Activated naive CD8-positive, alpha-beta T cell treated with anti-CD3 and anti-CD28 coated beads, Interleukin-2, amount 50 U/mL, for 24 hours (primary cell): ENCODE measurements at regions not wholly inside any gene's neighbourhood (a gene's known extent, or its start where the extent isn't known, plus 50 kb on each side); places are given as distances from the start of the nearest gene placed in this dataset.

Source experiments
- ATAC-seq: fragments of 150-1000 bp; cut with Tn5 transposase; one replicate; pipeline ENCODE4 v1.10.0; 2021
- DNase-seq: peaks from one replicate; pipeline ENCODE4 v3.0.0; 2021
- H3K27ac Mint-ChIP-seq: one replicate; pipeline ENCODE4 v1.8.0; 2021; ENCODE audit warnings: mild to moderate bottlenecking, mixed read lengths
- H3K27me3 Mint-ChIP-seq: one replicate; pipeline ENCODE4 v1.8.0; 2021; ENCODE audit warnings: mixed read lengths
- H3K36me3 Mint-ChIP-seq: one replicate; pipeline ENCODE4 v1.8.0; 2021; ENCODE audit warnings: low read depth, mixed read lengths
- H3K4me1 Mint-ChIP-seq: one replicate; pipeline ENCODE4 v1.8.0; 2021; ENCODE audit warnings: mixed read lengths
- H3K4me3 Mint-ChIP-seq: one replicate; pipeline ENCODE4 v1.8.0; 2021; ENCODE audit warnings: mild to moderate bottlenecking, moderate library complexity, mixed read lengths
- H3K9me3 Mint-ChIP-seq: one replicate; pipeline ENCODE4 v1.8.0; 2021; ENCODE audit warnings: mixed read lengths

GRCh38 chr5:52579391-52579790, 208.3 kb upstream of the ITGA1 start:
- H3K27me3 Mint-ChIP-seq = peaks cover 5% of the 10 kb centered on the region
- H3K36me3 Mint-ChIP-seq = no peaks in the 10 kb centered on the region
- ATAC-seq = no peak
- H3K4me1 Mint-ChIP-seq = no peaks in the 10 kb centered on the region
- no peak for DNase-seq
- no peaks in the 10 kb centered on the region for H3K9me3 Mint-ChIP-seq
- H3K4me3 Mint-ChIP-seq = no peak overlapping the region
- no peak overlapping the region for H3K27ac Mint-ChIP-seq

- peak; percentile 43 for ATAC-seq
- Mint-ChIP-seq H3K27ac (no peak overlapping the region), H3K4me3 (no peak overlapping the region)
Observed at GRCh38 chr5:52580921-52581320, 206.8 kb upstream of the ITGA1 start.

GRCh38 chr5:52582313-52582712, 205.4 kb upstream of the ITGA1 start:
- Mint-ChIP-seq H3K27ac (no peak overlapping the region), H3K9me3 (no peaks in the 10 kb centered on the region), H3K36me3 (no peaks in the 10 kb centered on the region), H3K27me3 (peaks cover 5% of the 10 kb centered on the region), H3K4me3 (no peak overlapping the region), H3K4me1 (no peaks in the 10 kb centered on the region)
- no peak for ATAC-seq
- DNase-seq = no peak

More at GRCh38 chr5:52580921-52581320, 206.8 kb upstream of the ITGA1 start:
- Mint-ChIP-seq H3K4me1 (no peaks in the 10 kb centered on the region), H3K27me3 (peaks cover 5% of the 10 kb centered on the region), H3K36me3 (no peaks in the 10 kb centered on the region), H3K9me3 (no peaks in the 10 kb centered on the region)
- DNase-seq = no peak

GRCh38 chr5:52587131-52587530, 200.6 kb upstream of the ITGA1 start:
- Mint-ChIP-seq H3K27me3 (no peaks in the 10 kb centered on the region), H3K4me1 (no peaks in the 10 kb centered on the region), H3K4me3 (no peak overlapping the region), H3K27ac (no peak overlapping the region), H3K9me3 (no peaks in the 10 kb centered on the region), H3K36me3 (no peaks in the 10 kb centered on the region)
- ATAC-seq (no peak), DNase-seq (no peak)

- Mint-ChIP-seq H3K4me1 (no peaks in the 10 kb centered on the region), H3K9me3 (no peaks in the 10 kb centered on the region), H3K4me3 (no peak overlapping the region), H3K27ac (no peak overlapping the region), H3K36me3 (no peaks in the 10 kb centered on the region), H3K27me3 (no peaks in the 10 kb centered on the region)
- ATAC-seq = no peak
- DNase-seq = no peak
Observed at GRCh38 chr5:52597625-52598024, 190.1 kb upstream of the ITGA1 start.

- no peaks in the 10 kb centered on the region for H3K36me3 Mint-ChIP-seq
- H3K9me3 Mint-ChIP-seq = no peaks in the 10 kb centered on the region
- no peak overlapping the region for H3K4me3 Mint-ChIP-seq
- no peaks in the 10 kb centered on the region for H3K4me1 Mint-ChIP-seq
- DNase-seq (no peak), ATAC-seq (no peak)
- no peaks in the 10 kb centered on the region for H3K27me3 Mint-ChIP-seq
- H3K27ac Mint-ChIP-seq = no peak overlapping the region
Observed at GRCh38 chr5:52598968-52599367, 188.7 kb upstream of the ITGA1 start.

- ATAC-seq = no peak
- no peaks in the 10 kb centered on the region for H3K4me1 Mint-ChIP-seq
Observed at GRCh38 chr5:52603778-52604554, 183.8 kb upstream of the ITGA1 start.

GRCh38 chr5:52605317-52606313, 182.1 kb upstream of the ITGA1 start:
- Mint-ChIP-seq H3K9me3 (no peaks in the 10 kb centered on the region), H3K4me1 (no peaks in the 10 kb centered on the region), H3K27me3 (no peaks in the 10 kb centered on the region), H3K4me3 (no peak overlapping the region), H3K36me3 (no peaks in the 10 kb centered on the region), H3K27ac (no peak overlapping the region)
- DNase-seq (no peak), ATAC-seq (no peak)

More at GRCh38 chr5:52603778-52604554, 183.8 kb upstream of the ITGA1 start:
- H3K36me3 Mint-ChIP-seq = no peaks in the 10 kb centered on the region
- H3K4me3 Mint-ChIP-seq = no peak overlapping the region
- H3K27ac Mint-ChIP-seq = no peak overlapping the region
- DNase-seq = no peak
- no peaks in the 10 kb centered on the region for H3K27me3 Mint-ChIP-seq
- H3K9me3 Mint-ChIP-seq = no peaks in the 10 kb centered on the region

GRCh38 chr5:52607227-52607824, 180.4 kb upstream of the ITGA1 start:
- DNase-seq (no peak), ATAC-seq (no peak)
- Mint-ChIP-seq H3K4me3 (no peak overlapping the region), H3K4me1 (no peaks in the 10 kb centered on the region), H3K27me3 (no peaks in the 10 kb centered on the region), H3K36me3 (no peaks in the 10 kb centered on the region), H3K9me3 (no peaks in the 10 kb centered on the region), H3K27ac (no peak overlapping the region)

GRCh38 chr5:52620315-52620714, 167.4 kb upstream of the ITGA1 start:
- no peaks in the 10 kb centered on the region for H3K4me1 Mint-ChIP-seq
- DNase-seq (no peak), ATAC-seq (no peak)
- H3K27ac Mint-ChIP-seq = no peak overlapping the region
- no peak overlapping the region for H3K4me3 Mint-ChIP-seq
- peaks cover 8% of the 10 kb centered on the region for H3K27me3 Mint-ChIP-seq
- no peaks in the 10 kb centered on the region for H3K9me3 Mint-ChIP-seq
- H3K36me3 Mint-ChIP-seq = no peaks in the 10 kb centered on the region

- Mint-ChIP-seq H3K4me1 (no peaks in the 10 kb centered on the region), H3K9me3 (no peaks in the 10 kb centered on the region), H3K27me3 (peaks cover 8% of the 10 kb centered on the region), H3K27ac (no peak overlapping the region), H3K4me3 (no peak overlapping the region), H3K36me3 (no peaks in the 10 kb centered on the region)
- ATAC-seq (no peak), DNase-seq (no peak)
Observed at GRCh38 chr5:52623291-52623690, 164.4 kb upstream of the ITGA1 start.

- Mint-ChIP-seq H3K36me3 (no peaks in the 10 kb centered on the region), H3K27ac (no peak overlapping the region), H3K4me3 (no peak overlapping the region), H3K27me3 (peaks cover 11% of the 10 kb centered on the region), H3K4me1 (no peaks in the 10 kb centered on the region), H3K9me3 (no peaks in the 10 kb centered on the region)
- ATAC-seq (no peak), DNase-seq (no peak)
Observed at GRCh38 chr5:52624291-52624690, 163.4 kb upstream of the ITGA1 start.

- Mint-ChIP-seq H3K9me3 (no peaks in the 10 kb centered on the region), H3K4me1 (no peaks in the 10 kb centered on the region), H3K36me3 (no peaks in the 10 kb centered on the region), H3K27ac (no peak overlapping the region), H3K27me3 (peaks cover 14% of the 10 kb centered on the region), H3K4me3 (no peak overlapping the region)
- DNase-seq = no peak
- ATAC-seq = no peak
Observed at GRCh38 chr5:52626312-52626711, 161.4 kb upstream of the ITGA1 start.

GRCh38 chr5:52627740-52628139, 160.0 kb upstream of the ITGA1 start:
- Mint-ChIP-seq H3K9me3 (no peaks in the 10 kb centered on the region), H3K27me3 (peaks cover 12% of the 10 kb centered on the region), H3K4me1 (no peaks in the 10 kb centered on the region), H3K36me3 (no peaks in the 10 kb centered on the region), H3K27ac (no peak overlapping the region), H3K4me3 (no peak overlapping the region)
- ATAC-seq (no peak), DNase-seq (no peak)
